Prostate gland (tissue), 2 donors: ENCODE measurements at regions not wholly inside any gene's neighbourhood (a gene's known extent, or its start where the extent isn't known, plus 50 kb on each side); places are given as distances from the start of the nearest gene placed in this dataset.

Source experiments
- DNase-seq: peaks from one replicate; pipeline ENCODE4 v3.0.0-alpha.2; 2019; ENCODE audit warnings: low spot score
- H3K27ac ChIP-seq, 2 donors: fragments of 200-600 bp; sonication (generic); 2 replicates each; pipeline ENCODE4 v1.5.1; 2017 to 2019
- H3K27me3 ChIP-seq: fragments of 200-600 bp; sonication (generic); replicated peaks from 2 replicates; pipeline ENCODE4 v1.5.1; 2019; ENCODE audit not compliant: insufficient read depth
- H3K36me3 ChIP-seq, 2 donors: fragments of 200-600 bp; sonication (generic); 1 replicate in 1 of 2; 2 replicates in 1 of 2; pipeline versions ENCODE4 v1.5.1 to v1.8.1; 2017 to 2019
- H3K4me1 ChIP-seq: fragments of 200-600 bp; sonication (generic); replicated peaks from 2 replicates; pipeline ENCODE4 v1.5.1; 2019
- H3K4me3 ChIP-seq, 2 donors: fragments of 200-600 bp; sonication (generic); 2 replicates each; pipeline ENCODE4 v1.5.1; 2017 to 2019
- H3K9me3 ChIP-seq: fragments of 200-600 bp; sonication (generic); 2 replicates; pipeline ENCODE4 v1.5.1; 2017
- POLR2A ChIP-seq: fragments of 450-650 bp; IDR thresholded peaks from one replicate; pipeline ENCODE4 v1.6.1; 2016; ENCODE audit warnings: antibody characterized with exemption, mild to moderate bottlenecking
- POLR2AphosphoS5 ChIP-seq: sonication (generic); formaldehyde crosslinking; IDR thresholded peaks from one replicate; pipeline ENCODE4 v1.6.1; 2017; ENCODE audit warnings: antibody characterized with exemption
- WGBS: methylation state at CpG from one replicate; pipeline ENCODE4 v1.1.5; 2018; 5-methylcytosine and 5-hydroxymethylcytosine counted together
- intact Hi-C: fragments of 100-400 bp; cut with DNase I; formaldehyde crosslinking; loops from one replicate; pipeline ENCODE4 v1.14.2; 2022
- TF ChIP-seq, protein P1 (sequence below), 4 experiments: fragments of 200-600 bp in 2 of 4; fragments of 450-650 bp in 2 of 4; sonication (generic) in 2 of 4; IDR thresholded peaks; 1 replicate in 3 of 4; 2 replicates in 1 of 4; pipeline ENCODE4 v1.5.1; 2016 to 2019; ENCODE audit warnings: antibody characterized with exemption in 4 of 4, mild to moderate bottlenecking in 2 of 4, moderate library complexity in 2 of 4

DNA sequence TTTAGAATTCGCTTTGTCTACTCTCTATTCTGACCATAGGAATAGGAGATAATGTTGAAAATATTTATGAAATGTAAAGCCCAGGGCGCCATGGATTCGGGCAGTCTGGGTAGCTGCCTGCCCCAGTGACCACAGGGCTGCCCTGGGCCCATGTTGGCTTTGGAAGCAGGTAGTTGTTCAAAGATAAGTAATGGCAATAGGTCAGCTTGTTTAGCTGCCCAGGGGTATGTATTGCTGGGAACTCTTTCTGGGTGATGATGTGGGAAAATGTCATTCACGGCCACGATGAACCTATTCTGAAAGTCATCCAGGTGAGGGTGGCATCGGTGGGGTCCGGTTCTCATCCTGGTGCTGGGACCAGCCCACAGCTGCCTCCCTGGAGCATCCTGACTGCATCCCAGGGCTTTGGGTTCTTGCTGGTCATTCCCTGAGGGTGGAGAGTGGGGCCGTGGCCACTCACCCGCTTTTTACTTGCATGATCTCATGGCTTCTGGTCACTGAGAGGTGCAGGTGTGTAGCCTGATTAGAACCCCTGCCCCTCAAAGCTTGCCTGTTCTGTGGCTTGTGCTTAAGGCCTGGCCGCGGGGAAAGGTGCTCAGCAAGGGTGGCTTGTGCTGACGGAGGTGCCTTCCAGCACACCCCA is 102.8 kb downstream of the ERMARD start:
- intact Hi-C loops: no loop called here
- TF ChIP-seq, protein P1, sequence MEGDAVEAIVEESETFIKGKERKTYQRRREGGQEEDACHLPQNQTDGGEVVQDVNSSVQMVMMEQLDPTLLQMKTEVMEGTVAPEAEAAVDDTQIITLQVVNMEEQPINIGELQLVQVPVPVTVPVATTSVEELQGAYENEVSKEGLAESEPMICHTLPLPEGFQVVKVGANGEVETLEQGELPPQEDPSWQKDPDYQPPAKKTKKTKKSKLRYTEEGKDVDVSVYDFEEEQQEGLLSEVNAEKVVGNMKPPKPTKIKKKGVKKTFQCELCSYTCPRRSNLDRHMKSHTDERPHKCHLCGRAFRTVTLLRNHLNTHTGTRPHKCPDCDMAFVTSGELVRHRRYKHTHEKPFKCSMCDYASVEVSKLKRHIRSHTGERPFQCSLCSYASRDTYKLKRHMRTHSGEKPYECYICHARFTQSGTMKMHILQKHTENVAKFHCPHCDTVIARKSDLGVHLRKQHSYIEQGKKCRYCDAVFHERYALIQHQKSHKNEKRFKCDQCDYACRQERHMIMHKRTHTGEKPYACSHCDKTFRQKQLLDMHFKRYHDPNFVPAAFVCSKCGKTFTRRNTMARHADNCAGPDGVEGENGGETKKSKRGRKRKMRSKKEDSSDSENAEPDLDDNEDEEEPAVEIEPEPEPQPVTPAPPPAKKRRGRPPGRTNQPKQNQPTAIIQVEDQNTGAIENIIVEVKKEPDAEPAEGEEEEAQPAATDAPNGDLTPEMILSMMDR (IDR thresholded peaks at IDR 0.05): no peak
- TF ChIP-seq POLR2AphosphoS5 (no peak), POLR2A (no peak)
- 96% methylated on average over 12 of the region's 12 CpGs for WGBS

DNA sequence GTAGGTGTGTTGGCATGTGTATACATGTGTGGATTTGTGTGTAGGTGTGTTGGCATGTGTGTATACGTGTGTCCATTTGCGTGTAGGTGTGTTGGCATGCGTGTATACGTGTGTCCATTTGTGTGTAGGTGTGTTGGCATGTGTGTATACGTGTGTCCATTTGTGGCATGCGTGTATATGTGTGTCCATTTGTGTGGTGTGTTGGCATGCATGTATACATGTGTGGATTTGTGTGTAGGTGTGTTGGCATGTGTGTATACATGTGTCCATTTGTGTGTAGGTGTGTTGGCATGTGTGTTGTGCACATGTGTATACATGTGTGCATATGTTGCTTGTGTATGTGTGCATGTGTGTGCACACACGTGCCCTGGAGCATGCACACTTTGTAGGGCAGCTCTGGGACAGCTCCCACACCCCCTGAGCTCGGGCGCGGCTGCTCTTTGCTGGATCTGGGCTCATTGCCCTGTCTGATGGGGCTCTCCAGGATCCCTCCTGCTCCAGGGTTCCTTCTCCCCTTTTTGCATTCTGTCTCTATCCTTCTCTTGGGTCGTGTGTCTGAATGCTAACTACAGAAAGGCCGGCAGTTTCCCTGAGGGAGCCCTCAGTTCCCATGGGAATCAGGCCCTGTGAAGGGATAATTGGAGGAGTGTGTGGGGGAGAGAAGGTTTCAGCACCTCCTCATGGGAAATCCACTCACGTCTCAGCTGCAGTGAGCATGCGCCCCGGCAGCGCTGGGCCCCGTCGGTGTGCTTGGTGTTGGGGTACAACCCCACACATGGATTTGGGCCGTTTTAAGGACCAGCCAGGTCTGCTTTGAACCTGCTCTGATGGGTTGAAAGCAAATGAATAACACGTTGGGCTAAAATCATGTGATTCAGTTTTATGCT is 102.0 kb downstream of the ERMARD start:
- Histone ChIP-seq H3K27ac (no peak overlapping the region), H3K4me1 (no peaks in the 10 kb centered on the region), H3K9me3 (no peaks in the 10 kb centered on the region), H3K4me3 (no peak overlapping the region), H3K36me3 (no peaks in the 10 kb centered on the region), H3K27me3 (no peaks in the 10 kb centered on the region)
- intact Hi-C loops: no loop called here
- WGBS: 89% methylated on average over 20 of the region's 20 CpGs
- TF ChIP-seq POLR2A (no peak), POLR2AphosphoS5 (no peak)
- TF ChIP-seq, protein P1 (IDR thresholded peaks at IDR 0.05): no peak
- no peak for DNase-seq

More for the DNA sequence above, 102.8 kb downstream of the ERMARD start:
- no peaks in the 10 kb centered on the region for H3K27me3 ChIP-seq
- no peaks in the 10 kb centered on the region for H3K36me3 ChIP-seq
- no peak overlapping the region for H3K4me3 ChIP-seq
- no peak for DNase-seq
- H3K27ac ChIP-seq: no peak overlapping the region
- H3K9me3 ChIP-seq: no peaks in the 10 kb centered on the region
- no peaks in the 10 kb centered on the region for H3K4me1 ChIP-seq

DNA sequence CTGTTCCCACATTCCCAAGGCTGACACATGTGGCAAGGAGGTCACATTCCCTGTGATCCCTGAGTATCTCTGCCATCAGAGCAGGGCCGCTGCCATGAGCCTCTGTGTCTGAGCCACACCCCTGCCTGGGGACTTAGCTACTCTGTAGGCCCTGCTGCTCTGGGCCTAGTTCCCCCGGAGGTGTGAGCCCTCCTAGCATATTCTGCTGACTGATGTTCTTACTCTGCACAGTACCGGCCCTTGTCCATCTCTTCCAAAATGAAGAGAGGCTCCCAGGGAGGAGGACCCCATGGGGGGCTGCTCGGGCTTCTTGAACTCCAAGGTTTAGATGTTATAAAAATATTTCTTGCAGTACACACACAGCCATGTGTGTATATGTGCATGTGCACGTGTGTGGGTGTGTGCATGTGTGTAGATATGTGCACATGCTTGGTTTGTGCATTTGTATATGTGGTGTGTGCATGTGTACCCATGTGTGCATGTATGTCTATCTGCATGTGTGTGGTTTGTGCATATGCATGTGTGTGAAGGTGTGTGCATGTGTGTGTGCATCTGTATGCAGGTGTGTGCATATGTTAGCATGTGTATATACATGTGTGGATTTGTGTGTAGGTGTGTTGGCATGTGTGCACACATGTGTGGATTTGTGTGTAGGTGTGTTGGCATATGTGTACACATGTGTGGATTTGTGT is 101.2 kb downstream of the ERMARD start:
- no peaks in the 10 kb centered on the region for H3K4me1 ChIP-seq
- DNase-seq: no peak
- no peak overlapping the region for H3K4me3 ChIP-seq
- TF ChIP-seq, protein P1 (IDR thresholded peaks at IDR 0.05): no peak
- TF ChIP-seq POLR2AphosphoS5 (no peak), POLR2A (no peak)
- H3K27ac ChIP-seq: no peak overlapping the region
- H3K36me3 ChIP-seq: no peaks in the 10 kb centered on the region
- H3K9me3 ChIP-seq: no peaks in the 10 kb centered on the region
- no peaks in the 10 kb centered on the region for H3K27me3 ChIP-seq
- intact Hi-C loops: no loop called here
- WGBS: 68% methylated on average over 5 of the region's 5 CpGs

DNA sequence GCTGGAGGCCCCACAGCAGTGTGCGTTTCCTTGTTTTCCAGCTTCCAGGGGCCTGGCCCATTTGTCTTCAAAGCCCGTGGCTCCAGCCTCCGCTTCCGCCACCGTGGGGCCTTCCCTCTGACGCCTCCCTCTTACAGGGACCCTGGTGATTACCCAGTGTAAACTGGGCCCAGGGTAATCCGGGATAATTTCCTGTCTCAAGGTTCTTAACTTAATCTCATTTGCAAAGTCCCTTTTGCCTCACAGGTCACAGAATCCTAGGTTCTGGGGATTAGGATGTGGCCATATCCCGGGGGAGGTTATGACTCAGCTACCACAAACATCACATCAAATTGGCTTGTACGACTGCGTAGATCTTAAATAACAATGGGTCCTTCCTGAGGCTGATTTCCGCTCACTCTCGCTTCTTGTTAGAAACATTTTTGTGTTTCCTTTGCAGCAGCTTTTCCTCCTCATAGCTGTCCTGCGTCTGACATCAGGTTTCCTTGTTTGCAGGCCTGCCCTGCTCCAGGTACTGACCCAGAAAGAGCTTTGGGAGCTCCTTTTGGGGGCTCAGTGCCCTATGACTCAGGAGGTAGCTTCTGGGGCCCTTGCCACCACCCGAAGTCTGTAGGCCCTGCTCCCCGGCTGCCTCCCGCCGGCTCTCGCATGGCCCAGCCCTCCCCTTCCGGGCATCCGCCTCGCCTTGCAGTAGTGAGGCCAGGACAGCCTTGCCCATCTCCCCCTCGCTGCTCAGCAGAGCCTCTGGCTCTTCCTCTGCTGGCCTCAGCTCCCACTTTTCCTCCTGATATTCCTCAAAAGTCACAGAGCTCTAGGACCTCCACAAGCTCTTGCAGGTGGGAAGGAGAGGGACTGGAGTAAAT is 100.5 kb downstream of the ERMARD start:
- no peak overlapping the region for H3K27ac ChIP-seq
- no peaks in the 10 kb centered on the region for H3K27me3 ChIP-seq
- intact Hi-C loops: no loop called here
- H3K9me3 ChIP-seq: no peaks in the 10 kb centered on the region
- H3K4me1 ChIP-seq: no peaks in the 10 kb centered on the region
- H3K36me3 ChIP-seq: no peaks in the 10 kb centered on the region
- H3K4me3 ChIP-seq: no peak overlapping the region
- DNase-seq: no peak
- TF ChIP-seq POLR2A: no peak
- TF ChIP-seq, protein P1 (IDR thresholded peaks at IDR 0.05): no peak
- peak; percentile 13 for TF ChIP-seq POLR2AphosphoS5
- 81% methylated on average over 22 of the region's 22 CpGs for WGBS
